HT1080 (cell line): ENCODE measurements at regions not wholly inside any gene's neighbourhood (a gene's known extent, or its start where the extent isn't known, plus 50 kb on each side); places are given as distances from the start of the nearest gene placed in this dataset.
A peak's percentile ranks its signal among the peaks of the same experiment; 100 is the strongest.

Experiments used
- DNase-seq: peaks from one replicate; pipeline ENCODE4 v3.0.0-alpha.2; 2015; ENCODE audit warnings: low read depth

DNA sequence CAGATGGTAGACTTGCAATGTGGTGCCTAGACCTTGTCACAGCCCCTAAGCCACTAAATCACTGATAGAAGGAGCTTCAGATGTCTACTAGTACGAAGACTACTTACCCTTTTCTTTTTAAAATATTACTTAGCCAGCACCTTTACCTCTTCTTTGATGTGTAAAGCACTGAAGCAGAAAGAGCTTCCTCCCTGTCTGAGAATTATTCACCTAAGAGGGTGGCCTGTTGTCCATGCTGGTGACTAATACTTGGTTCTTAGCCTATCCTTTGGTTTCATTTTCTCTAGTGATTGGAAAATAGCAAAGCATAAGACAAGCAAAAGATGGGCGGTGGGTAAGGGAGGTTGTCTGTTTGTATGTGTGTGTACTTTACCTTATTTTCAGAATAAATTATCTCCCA is 794.6 kb downstream of the TFAP2A start:
- DNase-seq, result peak; percentile 16

DNA sequence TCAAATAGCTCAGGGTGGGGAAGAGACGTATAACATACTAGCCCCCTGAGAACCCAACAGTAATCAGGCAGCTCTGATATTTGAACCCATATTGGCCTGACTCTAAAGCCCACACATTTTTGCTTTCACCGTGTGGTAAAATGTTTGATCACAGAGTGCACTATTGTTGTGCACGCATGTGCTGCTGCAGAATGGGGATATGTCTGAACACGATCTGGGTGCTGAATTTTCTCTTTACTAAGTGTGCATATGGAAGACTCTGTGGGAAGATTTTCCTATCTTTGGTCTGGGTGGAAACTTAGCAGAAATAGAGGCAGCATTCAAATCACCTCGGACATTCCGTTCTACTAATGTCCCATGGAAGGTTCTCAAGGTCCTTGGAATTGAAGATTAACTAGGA is 800.1 kb downstream of the TFAP2A start:
- DNase-seq, result no peak

- DNase-seq, result peak; percentile 42
Measured at GRCh38 chr6:9612489-9612888, 802.4 kb downstream of the TFAP2A start.

DNA sequence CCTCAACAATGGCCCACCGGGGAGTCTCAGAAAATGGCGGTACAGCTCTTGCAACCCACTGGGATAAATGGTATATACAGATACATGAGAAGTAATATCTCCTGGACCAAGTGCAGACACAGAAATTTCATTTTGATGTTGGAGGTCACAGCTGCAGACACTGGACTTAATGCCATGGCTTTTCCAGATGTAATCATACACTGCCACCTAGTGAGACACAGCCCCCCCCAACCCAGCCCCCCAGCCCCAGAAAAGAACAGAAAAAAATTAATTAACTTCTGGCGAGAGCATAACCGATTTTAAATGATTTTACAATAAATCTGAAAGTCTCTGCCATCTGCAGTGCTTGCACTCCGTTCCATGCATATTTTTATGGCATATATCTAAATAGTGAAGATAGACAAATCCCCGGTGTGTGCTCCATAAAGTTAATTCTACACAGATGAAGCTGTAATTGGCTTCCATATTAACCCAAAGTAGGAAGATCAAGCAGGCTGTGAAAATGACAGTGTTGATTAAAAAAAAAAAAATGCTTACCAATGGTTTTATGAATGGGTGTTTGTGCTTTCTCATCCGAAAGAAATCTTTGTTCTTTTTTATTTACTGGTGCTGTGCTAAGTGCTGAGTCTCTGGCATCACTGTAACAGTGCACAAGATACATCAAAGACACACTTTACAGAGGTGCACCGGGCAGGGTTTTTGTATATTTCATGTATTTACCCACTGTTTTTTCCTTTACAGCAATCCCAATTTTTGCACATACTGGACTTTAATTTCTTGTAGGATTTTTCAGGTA is 804.1 kb downstream of the TFAP2A start:
- DNase-seq, result no peak

- DNase-seq, result no peak
Measured at GRCh38 chr6:9606435-9607134, 808.3 kb downstream of the TFAP2A start.

- no peak for DNase-seq
Measured at GRCh38 chr6:9594746-9595145, 820.1 kb downstream of the TFAP2A start.

DNA sequence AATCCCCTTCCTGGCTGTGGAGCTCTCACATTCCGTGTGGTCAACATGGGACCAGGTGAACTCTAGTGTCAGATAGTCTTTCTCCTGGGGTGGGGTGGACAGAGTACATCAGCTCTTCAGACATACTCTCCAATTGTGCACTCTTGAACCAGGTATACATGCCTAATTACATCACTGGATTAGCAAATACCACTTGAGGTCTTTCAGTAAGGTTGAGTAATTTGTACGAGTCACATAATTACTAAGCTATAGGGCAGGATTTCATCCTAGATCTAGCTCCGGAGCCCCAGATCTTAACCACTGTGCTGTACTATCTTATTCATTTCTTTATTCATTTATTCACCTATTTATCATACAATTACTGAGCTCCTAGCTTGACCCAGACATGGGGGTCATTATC is 821.3 kb downstream of the TFAP2A start:
- peak; percentile 16 for DNase-seq

- no peak for DNase-seq
Measured at GRCh38 chr6:9583753-9584352, 831.0 kb downstream of the TFAP2A start.

GRCh38 chr6:9581155-9581554 is 833.7 kb downstream of the TFAP2A start:
- no peak for DNase-seq

GRCh38 chr6:9576521-9576920 is 838.4 kb downstream of the TFAP2A start:
- DNase-seq, result no peak

DNA sequence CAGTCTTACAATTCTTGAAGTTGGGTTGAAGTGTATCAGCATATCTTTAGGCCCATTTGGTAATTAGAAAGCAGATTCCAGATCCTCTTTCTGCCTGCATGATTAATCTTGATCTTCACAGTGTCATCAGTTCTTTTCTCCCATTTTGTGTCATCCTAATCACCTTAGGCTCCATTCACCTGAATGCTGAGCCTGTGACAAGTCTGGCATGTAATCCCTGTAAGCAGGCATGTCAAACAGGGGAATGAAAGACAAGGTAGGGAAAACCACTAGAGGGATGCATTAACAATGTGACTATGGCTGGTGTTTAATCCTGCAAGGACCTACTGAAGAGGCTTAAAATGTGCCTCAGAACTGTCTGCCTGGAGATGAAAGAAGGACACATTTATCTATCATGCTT is 848.8 kb downstream of the TFAP2A start:
- DNase-seq, result no peak

- DNase-seq, result no peak
Measured at GRCh38 chr6:9564021-9564420, 850.9 kb downstream of the TFAP2A start.

GRCh38 chr6:9563568-9563967 is 851.3 kb downstream of the TFAP2A start:
- no peak for DNase-seq

- DNase-seq, result no peak
Measured at GRCh38 chr6:9554806-9555205, 860.1 kb downstream of the TFAP2A start.

DNA sequence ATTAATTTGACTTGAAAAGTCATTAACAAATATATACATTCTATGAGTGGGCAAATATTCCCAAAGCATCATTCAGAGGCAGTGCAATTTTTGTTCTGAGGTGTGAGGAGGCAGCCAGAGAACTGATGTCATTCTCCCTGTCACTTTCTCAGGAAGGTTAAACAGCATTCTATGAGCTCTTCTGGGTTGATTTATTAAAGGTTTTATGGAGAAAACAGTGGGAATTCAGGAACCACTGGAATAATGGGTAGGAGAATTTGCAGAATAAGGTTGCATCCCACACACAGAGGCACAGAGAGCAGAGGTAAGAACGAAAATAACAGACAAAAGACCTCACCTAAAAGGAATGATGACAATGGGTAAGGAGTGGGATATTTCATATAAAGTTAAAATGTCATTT is 860.6 kb downstream of the TFAP2A start:
- DNase-seq, result no peak

DNA sequence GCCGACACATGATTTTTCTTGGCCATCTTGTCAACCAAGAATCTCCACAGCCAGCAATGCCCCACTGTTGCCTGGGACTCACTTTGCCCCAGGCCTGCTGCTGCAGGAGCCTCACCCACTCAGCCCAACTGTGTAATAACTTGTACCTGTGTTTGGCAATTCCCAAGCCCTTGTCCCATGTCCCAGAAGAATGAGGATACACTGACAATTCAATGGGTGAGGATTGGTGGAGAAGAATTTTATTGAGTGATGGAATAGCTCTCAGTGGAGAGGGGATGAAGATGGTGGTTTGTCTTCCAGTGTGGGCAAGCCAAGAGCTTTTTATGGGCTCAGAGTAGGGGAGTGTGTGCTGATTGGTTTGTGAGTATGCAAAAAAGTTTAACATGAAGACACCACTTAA is 861.9 kb downstream of the TFAP2A start:
- no peak for DNase-seq

GRCh38 chr6:9543649-9544048 is 871.2 kb downstream of the TFAP2A start:
- DNase-seq, result no peak

- peak; percentile 34 for DNase-seq
Measured at GRCh38 chr6:9540534-9541126, 874.2 kb downstream of the TFAP2A start.

GRCh38 chr6:9540126-9540525 is 874.7 kb downstream of the TFAP2A start:
- DNase-seq, result no peak

DNA sequence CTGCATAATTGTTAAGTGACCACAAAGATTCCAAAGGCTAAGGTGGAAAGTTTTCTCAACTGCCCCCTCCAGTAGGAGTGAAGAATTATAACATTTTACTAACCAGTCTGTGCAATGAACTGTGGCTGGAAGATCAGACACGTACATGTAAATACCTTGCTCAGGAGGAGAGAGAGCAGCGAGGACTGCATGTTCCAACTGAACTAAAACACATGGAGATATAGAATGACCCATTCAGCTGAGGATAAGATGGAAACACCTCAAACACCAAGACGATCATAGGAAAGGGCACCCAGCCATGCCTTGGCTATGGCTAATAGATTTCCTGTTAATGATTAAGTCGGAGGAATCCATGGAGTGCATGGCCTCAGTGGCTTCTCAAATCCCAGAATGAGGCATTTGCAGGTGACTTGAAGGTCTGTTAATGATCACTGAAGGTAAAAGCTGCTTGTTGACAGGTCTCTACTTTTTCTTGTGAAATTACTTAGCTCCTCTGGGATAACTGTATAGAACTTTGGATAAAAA is 875.6 kb downstream of the TFAP2A start:
- no peak for DNase-seq

- DNase-seq, result peak; percentile 1
Measured at GRCh38 chr6:9537381-9537780, 877.5 kb downstream of the TFAP2A start.

DNA sequence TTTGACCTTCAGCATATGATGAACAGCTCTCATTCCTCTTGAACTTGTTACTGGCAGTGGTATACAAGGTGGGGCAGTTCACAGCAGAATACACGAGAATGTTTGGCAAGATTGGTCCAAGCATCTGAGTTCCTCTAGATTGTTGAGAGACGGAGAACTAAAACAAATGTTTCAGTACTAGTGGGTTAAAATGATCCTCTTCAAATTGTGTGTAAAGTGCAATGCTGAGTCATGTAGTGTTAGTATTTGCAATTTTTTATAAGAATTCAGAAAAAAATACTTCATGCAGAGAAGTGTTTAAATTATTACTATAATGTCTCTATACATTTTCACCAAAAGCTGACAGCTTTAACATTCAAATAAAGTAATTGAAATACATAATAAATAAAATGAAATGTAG is 879.8 kb downstream of the TFAP2A start:
- DNase-seq, result no peak
